SJSA1 (cell line): ENCODE measurements at regions not wholly inside any gene's neighbourhood (a gene's known extent, or its start where the extent isn't known, plus 50 kb on each side); places are given as distances from the start of the nearest gene placed in this dataset.

Source experiments
- DNase-seq, 2 experiments: peaks; one replicate each; pipeline ENCODE4 v3.0.0-alpha.2; 2015 to 2020; ENCODE audit warnings: low spot score in 2 of 2, low read depth in 1 of 2
- H3K27ac ChIP-seq: fragments of 250-450 bp; sonication (Bioruptor Pico); 2 replicates; pipeline ENCODE4 v1.5.1; 2020; ENCODE audit warnings: mild to moderate bottlenecking, moderate library complexity
- H3K27me3 ChIP-seq: fragments of 250-450 bp; sonication (Bioruptor Pico); replicated peaks from 2 replicates; pipeline ENCODE4 v1.5.1; 2020; ENCODE audit warnings: mild to moderate bottlenecking, moderate library complexity
- H3K36me3 ChIP-seq: fragments of 250-450 bp; sonication (Bioruptor Pico); 2 replicates; pipeline ENCODE4 v1.5.1; 2020; ENCODE audit warnings: mild to moderate bottlenecking
- H3K4me1 ChIP-seq: fragments of 250-450 bp; sonication (Bioruptor Pico); replicated peaks from 2 replicates; pipeline ENCODE4 v1.6.1; 2021; ENCODE audit warnings: mild to moderate bottlenecking
- H3K4me3 ChIP-seq: fragments of 250-450 bp; sonication (Bioruptor Pico); 2 replicates; pipeline ENCODE4 v1.5.1; 2020; ENCODE audit warnings: mild to moderate bottlenecking
- H3K9me3 ChIP-seq: fragments of 250-450 bp; sonication (Bioruptor Pico); replicated peaks from 2 replicates; pipeline ENCODE4 v1.5.1; 2020; ENCODE audit warnings: mild to moderate bottlenecking

- Histone ChIP-seq H3K4me3 (no peak overlapping the region), H3K4me1 (peaks cover 19% of the 10 kb centered on the region), H3K36me3 (no peaks in the 10 kb centered on the region), H3K27ac (no peak overlapping the region), H3K9me3 (no peaks in the 10 kb centered on the region), H3K27me3 (no peaks in the 10 kb centered on the region)
- no peak for DNase-seq
Measured at GRCh38 chr13:73340069-73340468, 281.3 kb downstream of the KLF5 start.

- DNase-seq, result peak in 1 of 2 experiments; percentile 2
Measured at GRCh38 chr13:73339086-73339485, 280.3 kb downstream of the KLF5 start.

DNA sequence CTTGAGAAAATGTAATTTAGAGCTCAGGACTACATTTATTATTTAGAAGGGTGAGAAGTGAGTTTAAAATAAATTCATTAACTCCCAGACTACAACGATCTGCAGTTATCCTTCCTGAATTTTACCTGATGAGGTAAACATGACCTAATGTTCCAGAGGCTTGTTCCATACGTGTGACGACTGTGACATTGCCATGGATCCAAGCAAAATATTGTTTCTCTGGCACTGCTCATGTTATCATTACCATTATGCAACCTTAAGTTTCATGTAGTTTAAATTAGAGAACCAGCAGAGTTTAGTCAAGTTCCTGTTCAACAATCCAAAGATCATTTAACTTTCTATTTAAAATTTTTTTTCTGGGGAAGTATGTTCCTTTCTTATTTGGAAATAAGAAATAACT lies 279.6 kb downstream of the KLF5 start:
- Histone ChIP-seq H3K9me3 (no peaks in the 10 kb centered on the region), H3K27ac (no peak overlapping the region), H3K4me3 (no peak overlapping the region), H3K4me1 (peaks cover 23% of the 10 kb centered on the region), H3K36me3 (no peaks in the 10 kb centered on the region), H3K27me3 (no peaks in the 10 kb centered on the region)
- DNase-seq, result no peak

More at GRCh38 chr13:73339086-73339485, 280.3 kb downstream of the KLF5 start:
- Histone ChIP-seq H3K27me3 (no peaks in the 10 kb centered on the region), H3K4me3 (no peak overlapping the region), H3K27ac (no peak overlapping the region), H3K4me1 (peaks cover 23% of the 10 kb centered on the region), H3K9me3 (no peaks in the 10 kb centered on the region), H3K36me3 (no peaks in the 10 kb centered on the region)

DNA sequence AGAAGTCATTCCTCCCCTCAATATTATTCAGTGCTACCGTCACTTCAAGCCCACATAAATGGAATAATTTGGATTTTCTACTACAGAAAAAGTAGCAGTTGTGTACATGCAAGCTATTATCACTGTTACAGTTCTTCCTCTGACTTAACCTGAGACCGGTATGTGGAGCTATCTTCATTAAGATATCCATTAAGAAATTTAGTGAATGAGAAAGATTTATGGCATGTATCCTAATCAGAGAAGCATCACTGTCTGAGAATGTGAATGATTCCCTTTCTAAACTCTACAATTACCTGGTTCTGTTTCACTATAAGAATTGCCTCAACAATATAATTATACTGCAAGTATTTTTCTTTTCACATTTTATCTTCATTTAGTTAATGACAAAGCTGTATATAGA lies 278.7 kb downstream of the KLF5 start:
- no peak for DNase-seq
- H3K36me3 ChIP-seq, result no peaks in the 10 kb centered on the region
- peaks cover 23% of the 10 kb centered on the region for H3K4me1 ChIP-seq
- H3K27me3 ChIP-seq, result no peaks in the 10 kb centered on the region
- H3K4me3 ChIP-seq, result no peak overlapping the region
- no peaks in the 10 kb centered on the region for H3K9me3 ChIP-seq
- H3K27ac ChIP-seq, result no peak overlapping the region

- H3K9me3 ChIP-seq, result no peaks in the 10 kb centered on the region
- peaks cover 18% of the 10 kb centered on the region for H3K4me1 ChIP-seq
- no peak overlapping the region for H3K27ac ChIP-seq
- no peak overlapping the region for H3K4me3 ChIP-seq
- no peak for DNase-seq
- no peaks in the 10 kb centered on the region for H3K27me3 ChIP-seq
- H3K36me3 ChIP-seq, result no peaks in the 10 kb centered on the region
Measured at GRCh38 chr13:73336773-73337172, 278.0 kb downstream of the KLF5 start.

- H3K27ac ChIP-seq, result no peak overlapping the region
- no peak for DNase-seq
- H3K4me3 ChIP-seq, result no peak overlapping the region
- H3K27me3 ChIP-seq, result no peaks in the 10 kb centered on the region
- no peaks in the 10 kb centered on the region for H3K9me3 ChIP-seq
- peaks cover 14% of the 10 kb centered on the region for H3K4me1 ChIP-seq
- H3K36me3 ChIP-seq, result no peaks in the 10 kb centered on the region
Measured at GRCh38 chr13:73335944-73336343, 277.1 kb downstream of the KLF5 start.

DNA sequence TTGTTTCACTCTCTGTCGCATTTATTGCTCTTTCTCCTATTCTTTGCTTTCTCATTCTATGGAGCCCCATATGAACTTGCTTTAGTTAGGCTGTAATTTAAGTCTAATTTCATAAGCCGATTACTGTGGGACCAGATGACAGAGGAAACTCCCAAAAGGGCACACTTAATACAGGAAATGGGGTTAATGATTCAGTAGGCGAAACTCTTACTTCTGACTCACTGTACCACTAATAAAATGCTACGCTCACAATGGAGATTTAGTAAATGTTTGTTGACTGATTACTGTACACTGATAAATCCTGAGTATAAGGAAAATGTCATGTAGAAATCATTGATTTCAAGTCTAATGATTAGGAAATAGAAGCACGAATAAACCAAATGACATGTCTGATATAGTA lies 276.4 kb downstream of the KLF5 start:
- Histone ChIP-seq H3K4me3 (no peak overlapping the region), H3K4me1 (peaks cover 14% of the 10 kb centered on the region), H3K27ac (peak overlapping the region; percentile 27), H3K9me3 (no peaks in the 10 kb centered on the region), H3K27me3 (no peaks in the 10 kb centered on the region), H3K36me3 (no peaks in the 10 kb centered on the region)
- peak in 1 of 2 experiments; percentile 2 for DNase-seq

DNA sequence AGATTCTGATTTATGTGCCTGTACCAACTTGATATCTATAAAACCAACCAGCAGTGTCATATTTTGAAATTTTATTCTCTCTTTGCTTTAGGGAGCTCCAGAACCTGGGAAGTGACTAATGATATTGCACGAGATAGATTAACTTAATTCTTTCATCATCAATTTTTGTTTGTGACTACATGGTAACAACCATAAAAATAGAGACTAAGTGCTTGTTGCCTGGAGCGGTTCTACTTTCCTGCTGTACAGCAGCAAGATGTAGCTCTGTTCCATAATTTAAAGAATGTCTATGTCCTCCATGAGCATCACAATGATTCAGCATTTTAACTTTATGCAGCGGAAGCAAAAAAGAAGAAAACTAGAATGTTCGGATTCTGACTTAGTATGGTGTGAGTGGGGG lies 275.6 kb downstream of the KLF5 start:
- Histone ChIP-seq H3K36me3 (no peaks in the 10 kb centered on the region), H3K27me3 (no peaks in the 10 kb centered on the region), H3K4me3 (no peak overlapping the region), H3K4me1 (peaks cover 14% of the 10 kb centered on the region), H3K9me3 (no peaks in the 10 kb centered on the region), H3K27ac (no peak overlapping the region; the same call in 1 of the 2 replicates)
- no peak for DNase-seq

DNA sequence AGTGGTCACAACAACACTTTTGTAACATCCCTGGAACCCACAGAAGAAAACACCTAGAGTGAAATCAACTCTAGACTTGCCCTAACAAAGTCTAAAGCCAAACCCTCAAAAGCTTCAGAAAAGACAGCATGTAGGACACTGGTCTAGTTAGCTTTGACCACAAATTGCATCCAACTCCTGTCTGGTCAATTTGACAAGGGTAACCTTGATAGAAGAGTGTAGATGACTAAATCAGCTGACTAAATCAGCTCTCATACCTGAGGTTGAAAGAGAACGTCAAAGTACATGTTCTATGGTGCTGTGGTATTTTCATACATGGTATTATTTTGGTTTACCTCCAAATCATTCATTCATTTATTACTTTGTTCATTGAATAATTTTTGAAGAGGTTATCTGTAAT lies 272.8 kb downstream of the KLF5 start:
- H3K36me3 ChIP-seq, result no peaks in the 10 kb centered on the region
- no peak overlapping the region for H3K4me3 ChIP-seq

GRCh38 chr13:73329355-73329754 lies 270.6 kb downstream of the KLF5 start:
- no peaks in the 10 kb centered on the region for H3K27me3 ChIP-seq
- H3K27ac ChIP-seq, result no peak overlapping the region
- peaks cover 5% of the 10 kb centered on the region for H3K4me1 ChIP-seq
- no peaks in the 10 kb centered on the region for H3K36me3 ChIP-seq
- no peak for DNase-seq
- H3K9me3 ChIP-seq, result no peaks in the 10 kb centered on the region
- no peak overlapping the region for H3K4me3 ChIP-seq

More for the DNA sequence above, 272.8 kb downstream of the KLF5 start:
- H3K9me3 ChIP-seq, result no peaks in the 10 kb centered on the region
- no peak for DNase-seq
- H3K27me3 ChIP-seq, result no peaks in the 10 kb centered on the region
- peaks cover 10% of the 10 kb centered on the region for H3K4me1 ChIP-seq
- H3K27ac ChIP-seq, result no peak overlapping the region

DNA sequence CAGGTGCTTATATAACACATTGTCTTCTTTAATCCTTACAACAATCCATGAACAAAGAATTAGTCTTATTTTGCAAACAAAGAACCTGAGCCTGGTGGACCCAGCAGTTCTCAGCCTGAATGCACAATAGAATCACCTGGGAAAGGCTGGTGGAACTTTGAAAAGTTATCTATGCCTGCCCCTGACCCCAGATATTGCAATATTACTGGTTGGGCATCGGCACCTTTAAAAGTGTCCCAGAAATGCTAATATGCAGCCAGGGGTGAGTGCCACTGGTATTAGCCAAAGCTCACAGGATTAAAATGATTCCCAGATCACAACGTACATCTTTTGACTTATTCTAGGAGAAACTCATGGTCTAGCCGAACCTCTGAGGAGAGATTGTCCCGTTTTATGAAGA lies 268.8 kb downstream of the KLF5 start:
- Histone ChIP-seq H3K9me3 (no peaks in the 10 kb centered on the region), H3K36me3 (no peaks in the 10 kb centered on the region), H3K27me3 (no peaks in the 10 kb centered on the region), H3K4me3 (no peak overlapping the region), H3K4me1 (peaks cover 5% of the 10 kb centered on the region), H3K27ac (no peak overlapping the region)
- DNase-seq, result no peak

GRCh38 chr13:73325723-73326558 lies 267.1 kb downstream of the KLF5 start:
- Histone ChIP-seq H3K27ac (no peak overlapping the region), H3K27me3 (no peaks in the 10 kb centered on the region), H3K9me3 (no peaks in the 10 kb centered on the region), H3K36me3 (no peaks in the 10 kb centered on the region), H3K4me3 (no peak overlapping the region), H3K4me1 (peaks cover 5% of the 10 kb centered on the region)
- no peak for DNase-seq

- DNase-seq, result no peak
- H3K27me3 ChIP-seq, result no peaks in the 10 kb centered on the region
Measured at GRCh38 chr13:73324842-73325722, 266.3 kb downstream of the KLF5 start.

GRCh38 chr13:73323615-73324014 lies 264.8 kb downstream of the KLF5 start:
- Histone ChIP-seq H3K9me3 (no peaks in the 10 kb centered on the region), H3K4me1 (peaks cover 5% of the 10 kb centered on the region), H3K27ac (no peak overlapping the region), H3K27me3 (no peaks in the 10 kb centered on the region), H3K36me3 (no peaks in the 10 kb centered on the region), H3K4me3 (no peak overlapping the region)
- no peak for DNase-seq

More at GRCh38 chr13:73324842-73325722, 266.3 kb downstream of the KLF5 start:
- H3K36me3 ChIP-seq, result no peaks in the 10 kb centered on the region
- peaks cover 5% of the 10 kb centered on the region for H3K4me1 ChIP-seq
- H3K4me3 ChIP-seq, result no peak overlapping the region
- H3K9me3 ChIP-seq, result no peaks in the 10 kb centered on the region
- H3K27ac ChIP-seq, result no peak overlapping the region
